ES-I3 (cell line): ENCODE measurements at regions not wholly inside any gene's neighbourhood (a gene's known extent, or its start where the extent isn't known, plus 50 kb on each side); places are given as distances from the start of the nearest gene placed in this dataset.

Source experiments
- H3K36me3 ChIP-seq: 2 replicates; pipeline ENCODE4 v1.6.1; 2013; ENCODE audit warnings: mild to moderate bottlenecking, low read length, control low read depth, moderate library complexity; ENCODE audit not compliant: insufficient read depth
- H3K4me1 ChIP-seq: 2 replicates; pipeline ENCODE4 v1.6.1; 2013; ENCODE audit warnings: mild to moderate bottlenecking, control low read depth, low read length; ENCODE audit not compliant: insufficient read depth
- H3K9ac ChIP-seq: 2 replicates; pipeline ENCODE4 v1.6.1; 2013; ENCODE audit warnings: low read depth, mild to moderate bottlenecking, low read length, moderate library complexity
- H3K9me3 ChIP-seq: 2 replicates; pipeline ENCODE4 v1.6.1; 2013; ENCODE audit warnings: mild to moderate bottlenecking, low read length, moderate library complexity; ENCODE audit not compliant: control insufficient read depth, insufficient read depth

DNA sequence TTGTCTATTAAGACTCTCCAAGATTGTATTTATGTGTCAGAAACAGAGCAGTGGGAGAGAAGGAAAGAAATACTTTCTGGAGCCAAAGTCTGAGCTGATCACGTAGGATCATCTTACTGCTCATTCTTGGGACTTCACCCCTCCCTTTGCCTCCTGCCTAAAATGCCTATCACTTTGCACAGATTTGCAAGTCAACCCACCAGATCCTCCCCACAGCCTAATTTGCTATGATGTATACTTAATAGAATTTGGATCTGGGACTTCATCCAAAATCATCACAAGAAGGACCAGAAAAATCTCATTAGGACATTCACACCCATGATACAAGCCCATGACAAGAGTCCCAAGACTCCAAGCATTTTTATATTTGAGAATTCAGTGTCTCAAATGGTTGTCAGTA is 290.2 kb downstream of the FBXW7 start:
- no peak overlapping the region for H3K9ac ChIP-seq
- peaks cover 10% of the 10 kb centered on the region for H3K4me1 ChIP-seq
- H3K36me3 ChIP-seq = no peaks in the 10 kb centered on the region
- no peaks in the 10 kb centered on the region for H3K9me3 ChIP-seq

GRCh38 chr4:152244659-152245058 is 291.2 kb downstream of the FBXW7 start:
- peaks cover 10% of the 10 kb centered on the region for H3K4me1 ChIP-seq
- H3K9ac ChIP-seq = no peak overlapping the region
- H3K9me3 ChIP-seq = no peaks in the 10 kb centered on the region
- no peaks in the 10 kb centered on the region for H3K36me3 ChIP-seq

- Histone ChIP-seq H3K36me3 (no peaks in the 10 kb centered on the region), H3K4me1 (peaks cover 10% of the 10 kb centered on the region), H3K9ac (no peak overlapping the region), H3K9me3 (no peaks in the 10 kb centered on the region)
These were observed 291.8 kb downstream of the FBXW7 start for GRCh38 chr4:152243896-152244595.

GRCh38 chr4:152243206-152243605 is 292.7 kb downstream of the FBXW7 start:
- peaks cover 10% of the 10 kb centered on the region for H3K4me1 ChIP-seq
- H3K9ac ChIP-seq = no peak overlapping the region
- no peaks in the 10 kb centered on the region for H3K36me3 ChIP-seq
- H3K9me3 ChIP-seq = no peaks in the 10 kb centered on the region

GRCh38 chr4:152240232-152240631 is 295.7 kb downstream of the FBXW7 start:
- no peaks in the 10 kb centered on the region for H3K9me3 ChIP-seq
- no peak overlapping the region for H3K9ac ChIP-seq
- H3K36me3 ChIP-seq = no peaks in the 10 kb centered on the region
- H3K4me1 ChIP-seq = peaks cover 10% of the 10 kb centered on the region

- Histone ChIP-seq H3K9me3 (no peaks in the 10 kb centered on the region), H3K9ac (no peak overlapping the region), H3K36me3 (no peaks in the 10 kb centered on the region), H3K4me1 (peaks cover 10% of the 10 kb centered on the region)
These were observed 296.7 kb downstream of the FBXW7 start for GRCh38 chr4:152239216-152239615.

DNA sequence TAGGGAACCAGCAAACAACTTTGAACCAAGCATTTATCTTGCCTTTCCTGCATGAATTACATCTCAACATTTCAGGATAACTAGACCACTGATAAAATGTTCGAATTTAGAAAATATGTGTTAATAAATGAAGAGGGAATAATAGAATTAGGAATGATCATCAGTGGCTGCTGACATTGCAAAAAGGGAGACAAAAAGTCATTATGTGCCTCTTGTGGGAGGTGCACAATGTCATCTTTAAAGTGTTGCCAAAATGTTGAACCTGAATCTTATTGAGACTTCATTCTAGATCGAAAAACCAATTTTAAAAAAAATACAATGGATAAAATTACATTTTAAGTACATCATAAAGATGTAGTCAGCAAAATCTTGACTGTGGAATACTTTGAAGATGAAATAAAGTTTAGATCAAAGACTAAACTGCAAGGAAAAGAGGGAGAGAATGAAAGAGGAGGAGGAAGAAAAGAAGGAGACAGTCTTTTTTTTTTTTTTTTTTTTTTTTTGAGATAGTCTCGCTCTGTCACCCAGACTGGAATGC is 299.3 kb downstream of the FBXW7 start:
- Histone ChIP-seq H3K4me1 (no peaks in the 10 kb centered on the region), H3K9ac (no peak overlapping the region), H3K9me3 (no peaks in the 10 kb centered on the region), H3K36me3 (no peaks in the 10 kb centered on the region)

- Histone ChIP-seq H3K36me3 (no peaks in the 10 kb centered on the region), H3K9me3 (no peaks in the 10 kb centered on the region), H3K4me1 (no peaks in the 10 kb centered on the region), H3K9ac (no peak overlapping the region)
These were observed 300.2 kb downstream of the FBXW7 start for GRCh38 chr4:152235718-152236117.

- H3K9me3 ChIP-seq = no peaks in the 10 kb centered on the region; the same call in none of the 2 replicates
- H3K36me3 ChIP-seq = no peaks in the 10 kb centered on the region
- 0 out of 2 replicates have a peak, but pooled peaks cover under 1% of the 10 kb centered on the region for H3K4me1 ChIP-seq
- no peak overlapping the region for H3K9ac ChIP-seq
These were observed 301.3 kb downstream of the FBXW7 start for GRCh38 chr4:152234571-152234970.

GRCh38 chr4:152232271-152232670 is 303.6 kb downstream of the FBXW7 start:
- peaks cover 5% of the 10 kb centered on the region; the same call in 1 of the 2 replicates for H3K4me1 ChIP-seq
- H3K36me3 ChIP-seq = no peaks in the 10 kb centered on the region
- no peak overlapping the region for H3K9ac ChIP-seq
- H3K9me3 ChIP-seq = no peaks in the 10 kb centered on the region; the same call in none of the 2 replicates

- Histone ChIP-seq H3K9me3 (no peaks in the 10 kb centered on the region; the same call in none of the 2 replicates), H3K4me1 (peaks cover 5% of the 10 kb centered on the region; the same call in 1 of the 2 replicates), H3K36me3 (no peaks in the 10 kb centered on the region), H3K9ac (no peak overlapping the region)
These were observed 306.1 kb downstream of the FBXW7 start for GRCh38 chr4:152229782-152230289.

DNA sequence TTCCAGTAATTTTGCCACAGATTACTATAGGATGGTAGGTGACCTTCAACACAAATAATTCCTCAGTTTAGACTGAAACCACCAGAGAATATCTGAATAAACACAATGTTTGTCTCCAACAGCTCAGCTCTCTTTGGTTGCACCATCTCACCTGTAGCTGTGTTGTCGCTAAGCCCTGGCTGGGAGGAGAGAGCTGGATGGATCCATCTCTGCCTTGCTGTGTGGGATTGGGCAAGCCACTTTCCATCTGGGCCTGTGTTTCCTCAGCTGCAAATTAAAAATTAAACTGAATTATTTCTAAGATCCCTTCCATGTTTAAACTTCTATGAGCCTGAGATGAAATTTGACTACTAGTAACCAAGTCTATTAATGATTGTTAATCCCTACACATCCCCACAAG is 310.2 kb downstream of the FBXW7 start:
- Histone ChIP-seq H3K9me3 (no peaks in the 10 kb centered on the region; the same call in none of the 2 replicates), H3K36me3 (no peaks in the 10 kb centered on the region), H3K4me1 (peaks cover 5% of the 10 kb centered on the region; the same call in 1 of the 2 replicates), H3K9ac (no peak overlapping the region)

GRCh38 chr4:152224721-152225420 is 311.0 kb downstream of the FBXW7 start:
- no peak overlapping the region for H3K9ac ChIP-seq
- no peaks in the 10 kb centered on the region; the same call in 1 of the 2 replicates for H3K9me3 ChIP-seq
- H3K36me3 ChIP-seq = no peaks in the 10 kb centered on the region
- H3K4me1 ChIP-seq = peaks cover 5% of the 10 kb centered on the region; the same call in 1 of the 2 replicates

DNA sequence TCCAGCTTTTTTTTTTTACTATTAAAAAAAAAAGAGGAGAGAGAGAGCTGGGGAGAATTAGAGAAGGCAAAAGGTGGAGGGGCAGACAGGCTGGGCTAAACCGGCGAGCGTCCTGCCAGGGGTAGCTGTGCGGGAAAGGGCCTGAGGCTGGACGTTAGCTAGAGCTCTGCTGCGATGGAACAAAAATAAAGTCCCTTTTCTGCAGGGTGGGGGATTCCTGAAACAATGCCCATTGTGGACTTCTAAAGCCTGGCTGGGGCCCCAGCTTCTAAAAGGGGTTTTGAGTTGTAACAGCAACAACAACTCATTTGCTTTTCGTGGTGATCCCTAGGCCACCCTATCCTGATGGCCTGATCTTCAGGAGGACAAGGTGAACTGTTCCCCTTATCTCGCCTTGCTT is 311.7 kb downstream of the FBXW7 start:
- Histone ChIP-seq H3K9me3 (no peaks in the 10 kb centered on the region), H3K4me1 (peaks cover 1% of the 10 kb centered on the region; the same call in 1 of the 2 replicates), H3K9ac (no peak overlapping the region), H3K36me3 (no peaks in the 10 kb centered on the region)
